MV-4-11 (cell line): ENCODE measurements at regions not wholly inside any gene's neighbourhood (a gene's known extent, or its start where the extent isn't known, plus 50 kb on each side); places are given as distances from the start of the nearest gene placed in this dataset.

Experiments used
- DNase-seq: peaks from one replicate; lab custom pipeline; 2025; lab: John Stamatoyannopoulos, UW

DNA sequence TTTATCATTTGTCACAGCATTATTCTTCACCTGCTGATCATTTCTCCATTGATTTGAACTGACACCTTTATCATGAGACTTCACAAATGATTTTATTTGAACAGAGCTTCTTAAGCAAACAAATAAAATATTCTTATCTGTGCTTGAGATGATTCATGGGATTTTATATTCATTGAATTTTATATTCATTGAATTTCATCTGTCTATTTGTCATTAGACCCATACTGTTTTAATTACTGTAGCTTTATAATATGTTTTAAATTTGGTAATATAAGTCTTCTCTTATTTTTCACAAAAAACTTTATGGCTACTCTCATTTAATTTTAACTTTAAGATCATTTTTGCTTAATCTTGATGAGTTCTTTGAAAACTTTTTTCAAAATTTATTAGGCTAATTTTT is 777.4 kb upstream of the TBX3 start:
- no peak for DNase-seq

DNA sequence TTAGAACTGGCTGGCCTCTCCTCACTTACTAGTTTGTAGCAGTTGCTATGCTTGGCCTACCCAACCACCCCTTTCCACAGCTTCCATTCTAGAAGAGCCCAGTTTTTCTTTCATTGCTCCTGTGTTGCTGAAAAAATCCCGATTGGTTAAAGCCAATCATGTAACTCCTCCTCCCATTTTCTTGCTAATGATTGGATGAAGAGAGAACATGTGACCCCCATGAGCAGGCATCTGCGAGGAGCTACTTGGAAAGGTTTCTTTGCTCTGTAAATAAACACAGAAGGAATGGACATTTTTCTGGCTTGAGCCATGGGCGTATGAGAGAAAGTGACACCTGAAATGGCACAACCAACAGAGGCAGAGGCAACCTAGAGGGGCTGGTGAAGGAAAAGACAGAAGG is 773.8 kb upstream of the TBX3 start:
- DNase-seq, result no peak

DNA sequence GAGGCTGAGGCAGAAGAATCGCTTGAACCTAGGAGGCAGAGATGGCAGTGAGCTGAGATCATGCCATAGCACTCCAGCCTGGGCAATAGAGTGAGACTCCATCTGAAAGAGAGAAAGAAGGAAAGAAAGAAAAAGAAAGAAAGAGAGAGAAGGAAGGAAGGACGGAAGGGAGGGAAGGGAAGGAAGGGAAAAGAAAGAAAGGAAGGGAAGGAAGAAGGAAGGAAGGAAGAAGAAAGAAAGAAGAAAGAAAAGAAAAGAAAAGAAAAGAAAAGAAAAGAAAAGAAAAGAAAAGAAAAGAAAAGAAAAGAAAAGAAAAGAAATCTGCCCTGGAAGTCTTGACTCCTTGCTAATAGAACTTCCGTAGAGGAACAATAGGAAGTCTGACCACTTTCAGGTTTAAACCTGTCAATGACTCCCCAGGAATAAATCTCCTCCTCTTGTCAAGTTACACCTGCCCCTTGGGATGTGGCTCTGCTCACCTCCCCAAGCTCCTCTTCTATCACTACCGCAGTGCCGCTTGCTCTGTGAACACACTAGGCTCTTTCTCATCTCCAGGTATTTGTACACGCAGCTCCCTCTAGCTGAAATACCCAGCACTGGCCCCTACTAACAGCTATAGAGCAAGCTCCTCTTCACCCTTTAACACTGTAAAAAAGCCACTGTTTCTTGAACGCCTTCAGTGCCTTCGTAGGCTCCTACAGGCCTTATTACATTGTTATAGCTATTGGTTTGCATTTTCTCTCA is 773.1 kb upstream of the TBX3 start:
- no peak for DNase-seq

DNA sequence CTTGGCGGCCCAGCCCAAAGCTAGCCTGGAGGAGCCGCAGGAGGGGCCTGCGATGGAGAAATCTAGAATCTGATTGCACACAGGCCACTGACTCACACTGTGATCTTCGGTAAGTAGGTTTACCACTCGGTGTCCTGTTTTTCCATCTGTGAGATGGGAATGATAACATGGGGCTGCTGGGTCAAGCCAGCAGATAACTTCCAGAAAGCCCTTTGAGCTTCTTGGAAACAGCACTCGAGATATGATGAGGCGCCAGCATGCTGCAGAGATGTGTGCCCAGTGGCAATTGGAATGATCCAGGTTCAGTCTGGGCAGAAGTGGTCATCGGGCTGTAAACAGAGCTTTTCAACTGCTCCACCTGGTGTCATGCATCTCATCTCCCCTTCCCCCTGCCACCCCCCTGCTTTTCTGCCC is 771.3 kb upstream of the TBX3 start:
- no peak for DNase-seq

DNA sequence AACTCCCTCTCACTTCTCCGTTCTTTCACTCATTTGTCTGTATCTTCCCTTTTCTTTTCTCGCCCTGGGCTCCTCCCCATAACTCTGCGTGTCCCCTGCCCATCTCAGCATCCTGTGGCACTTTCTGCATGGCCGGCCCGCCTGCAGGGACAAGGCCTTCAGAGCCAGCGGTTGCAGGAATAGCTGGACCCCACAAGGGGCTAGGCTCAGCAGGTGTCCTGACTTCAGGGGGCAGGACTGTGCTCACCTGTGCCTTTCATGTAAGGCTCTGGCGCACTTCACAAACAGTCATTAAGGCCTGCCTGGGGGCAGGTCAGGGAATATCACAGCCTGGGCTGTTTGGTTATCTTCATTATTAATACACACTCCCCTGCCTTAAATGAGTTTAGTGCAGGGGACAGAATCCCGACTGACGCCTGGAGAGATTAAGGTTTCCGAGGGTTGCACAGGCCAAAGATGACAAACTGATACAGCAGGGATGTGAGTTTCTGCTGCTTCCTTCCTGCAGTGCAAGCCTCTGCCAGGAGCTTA is 768.8 kb upstream of the TBX3 start:
- no peak for DNase-seq

DNA sequence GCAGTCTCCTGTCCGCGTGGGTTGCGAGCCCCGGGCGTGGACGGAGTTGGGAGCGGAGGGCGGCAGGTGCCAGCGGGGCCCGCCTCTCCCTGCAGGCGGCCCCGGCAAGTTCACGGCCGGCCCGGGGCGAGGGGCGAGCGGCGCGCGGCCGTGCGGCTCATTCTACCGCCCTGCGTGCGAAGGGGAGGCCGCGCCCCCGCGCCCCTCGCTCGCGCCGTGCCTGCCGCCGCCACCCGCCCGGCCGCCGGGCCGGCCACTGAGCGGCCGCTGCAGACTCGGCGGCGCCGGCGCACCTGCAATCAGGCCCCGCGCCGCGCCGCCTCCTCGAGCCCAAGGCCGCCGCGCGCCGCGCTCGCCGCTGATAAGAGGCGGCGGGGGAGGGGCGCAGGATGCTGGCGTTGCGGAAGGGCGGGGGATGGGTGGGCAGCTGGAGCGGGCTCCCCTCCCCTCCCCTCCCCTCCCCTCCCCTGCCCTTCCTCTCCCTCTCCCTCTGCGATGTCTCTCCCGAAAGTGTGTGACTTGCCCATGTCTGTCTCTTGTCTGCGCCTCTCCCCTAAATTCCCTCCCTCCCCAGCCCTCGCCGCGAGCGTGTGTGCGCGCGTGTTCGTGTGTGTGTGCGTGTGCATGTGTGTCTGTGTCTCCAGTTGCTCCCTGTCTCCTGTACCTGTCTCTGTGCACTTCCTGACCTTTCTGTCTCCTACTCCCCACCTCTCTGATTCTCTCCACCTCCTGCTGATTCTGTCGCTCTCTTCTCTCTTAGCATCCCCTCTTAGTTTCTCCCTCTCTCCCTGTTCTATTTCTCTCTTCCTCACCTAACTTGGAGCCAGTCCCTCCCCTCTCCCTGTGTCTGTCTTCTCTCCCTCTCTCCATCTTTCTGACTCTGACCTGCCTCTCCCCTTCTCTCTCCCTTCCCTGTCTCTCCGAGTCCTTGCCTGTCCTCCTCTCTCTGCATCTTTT is 768.1 kb upstream of the TBX3 start:
- no peak for DNase-seq

DNA sequence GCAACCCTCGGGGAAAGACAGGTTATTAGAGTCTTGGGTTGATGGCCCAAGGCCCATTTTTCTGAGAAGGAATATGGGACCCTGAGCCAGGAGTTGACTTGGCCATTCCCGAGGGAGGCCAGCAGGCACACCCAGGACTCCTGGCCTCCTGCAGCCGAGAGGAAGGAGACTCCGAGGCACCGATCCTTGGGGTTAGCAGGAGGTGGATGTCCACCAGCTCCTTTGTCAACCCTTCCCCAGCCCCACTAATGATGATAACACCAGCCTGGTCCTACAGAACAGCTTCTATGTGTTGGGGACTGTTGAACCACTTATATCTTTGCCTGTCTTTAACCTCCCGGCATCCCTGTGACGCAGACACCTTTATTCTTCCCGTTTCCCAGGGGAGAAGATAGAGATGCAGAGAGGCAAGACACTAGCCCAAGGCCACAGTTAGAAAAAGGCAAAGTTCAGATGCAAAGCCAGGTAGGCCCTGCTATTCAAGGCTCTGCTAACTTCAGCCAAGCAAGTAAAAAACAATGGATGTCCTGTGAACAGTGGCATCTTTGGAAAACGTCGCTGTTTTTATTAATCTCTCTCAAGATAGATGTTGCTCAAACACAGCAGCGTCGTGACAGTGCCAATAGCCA is 767.3 kb upstream of the TBX3 start:
- no peak for DNase-seq

DNA sequence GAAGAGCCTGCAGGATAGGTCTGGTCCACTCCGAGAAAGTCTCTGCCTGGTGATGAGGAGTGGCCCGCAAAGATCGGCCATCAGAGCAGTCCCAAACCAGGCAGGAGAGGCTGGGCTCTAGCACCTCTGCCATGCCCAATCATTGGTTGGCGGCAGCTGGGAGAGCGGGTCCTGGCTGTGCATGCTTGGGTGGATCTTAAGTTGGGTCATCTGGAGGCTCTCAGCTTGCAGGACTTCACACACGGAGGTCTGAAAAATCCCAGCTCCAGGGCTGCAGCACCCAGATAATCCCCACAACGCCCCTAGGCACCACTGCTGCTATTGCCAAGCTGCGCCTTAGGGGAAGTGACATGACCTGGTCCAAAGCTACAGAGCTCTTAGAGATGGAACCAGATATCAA is 766.7 kb upstream of the TBX3 start:
- DNase-seq, result no peak

DNA sequence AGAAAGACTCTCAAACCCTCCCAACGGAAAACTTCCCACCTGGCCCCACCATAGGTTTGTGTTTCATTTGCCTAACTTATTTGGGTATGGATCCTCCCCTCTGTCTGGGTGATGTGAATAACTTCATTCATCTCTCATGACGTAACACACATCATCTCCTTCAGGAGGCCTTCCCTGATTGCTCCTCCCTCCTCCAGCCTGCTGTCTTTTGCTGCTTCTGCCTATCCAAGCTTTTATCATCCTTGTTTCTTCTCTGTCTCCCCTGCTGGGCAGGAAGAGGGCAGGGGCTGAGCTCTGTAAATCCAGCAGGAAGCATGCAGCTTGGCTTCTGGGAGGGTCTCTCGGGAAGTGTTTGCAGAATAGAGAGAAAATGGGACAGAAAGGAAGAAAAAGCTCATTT is 766.0 kb upstream of the TBX3 start:
- DNase-seq, result no peak

DNA sequence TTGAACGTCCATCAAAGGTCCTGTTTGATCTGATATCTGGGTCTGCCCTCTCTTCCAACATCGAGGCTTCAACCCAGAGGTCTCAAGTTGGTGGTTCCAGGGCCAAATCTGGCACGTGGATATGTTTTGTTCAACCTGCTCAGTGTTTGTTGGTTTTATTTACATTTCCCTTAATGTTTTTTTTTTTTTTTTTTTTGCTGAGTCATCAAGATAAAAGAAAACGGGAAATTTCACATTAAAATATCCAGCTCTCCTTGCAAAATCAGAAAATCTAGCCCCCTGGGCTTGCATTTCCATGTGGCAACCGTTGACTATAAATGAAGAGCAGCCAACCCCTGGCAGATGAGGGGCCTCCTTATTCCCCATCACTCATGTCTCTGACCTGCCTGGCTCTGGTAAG is 765.6 kb upstream of the TBX3 start:
- DNase-seq, result no peak

DNA sequence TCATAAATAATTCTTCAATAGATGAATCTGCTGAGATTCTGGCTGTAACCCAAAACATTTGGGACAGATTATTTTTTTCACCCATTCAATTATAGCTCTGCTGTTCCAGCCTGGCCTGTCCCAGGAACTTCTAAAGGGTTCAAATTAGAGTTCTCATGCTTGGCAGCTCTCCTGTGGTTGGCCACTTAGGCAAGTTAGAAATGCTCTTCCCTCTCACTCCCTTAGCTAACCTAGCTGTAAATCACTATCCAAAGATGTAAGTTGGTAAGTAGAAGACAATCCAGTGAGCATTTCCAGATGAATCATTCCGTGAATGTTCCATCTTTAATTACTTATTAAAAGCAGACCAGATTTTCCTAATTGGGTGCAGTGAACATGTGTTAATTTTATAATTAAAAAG is 760.4 kb upstream of the TBX3 start:
- DNase-seq, result no peak

DNA sequence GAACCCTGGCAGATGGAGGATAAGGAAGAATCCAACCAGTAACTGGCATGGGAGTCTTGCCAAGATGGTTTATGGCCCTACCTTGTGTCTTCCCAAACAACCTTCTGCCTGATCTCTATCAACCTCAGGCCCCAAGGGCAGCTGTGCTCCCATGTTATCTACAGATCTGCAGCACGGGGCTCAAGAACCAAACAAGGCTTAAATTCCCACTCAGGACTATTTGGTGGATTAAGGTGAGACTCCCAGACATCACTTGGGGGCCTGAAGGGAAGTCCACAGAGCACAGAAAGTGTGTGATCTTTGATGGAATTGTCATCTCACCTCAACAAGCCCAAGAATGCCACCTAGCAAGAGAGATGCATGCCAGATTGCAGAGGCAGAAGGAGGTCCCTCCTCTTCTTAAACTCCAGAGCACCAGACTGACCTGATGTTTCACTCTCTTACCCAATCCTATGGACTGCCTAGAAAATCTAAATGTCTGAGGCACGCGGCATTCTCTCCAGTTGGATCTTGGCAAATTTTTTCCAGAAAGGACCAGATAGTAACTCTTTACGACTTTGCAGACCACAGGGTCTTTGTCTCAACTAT is 759.5 kb upstream of the TBX3 start:
- DNase-seq, result no peak

DNA sequence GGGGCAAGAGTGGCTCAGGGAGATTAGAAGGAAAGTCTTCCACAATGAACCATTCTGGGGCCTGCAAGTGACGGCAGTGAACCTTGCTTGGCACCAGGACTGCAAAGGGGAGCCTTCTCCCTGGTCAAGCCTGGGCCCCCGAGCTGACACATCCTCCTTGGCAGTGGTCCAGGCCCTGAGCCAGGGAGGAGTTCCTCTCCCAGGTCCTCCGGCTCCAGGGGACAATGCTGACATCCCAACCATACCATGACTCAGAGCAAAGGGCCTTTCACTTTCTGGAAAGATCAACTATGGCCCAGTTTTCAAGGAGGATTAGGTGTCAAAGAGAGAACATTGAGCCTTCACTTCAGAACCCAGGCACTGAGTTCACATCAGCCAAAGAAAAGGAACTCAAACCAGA is 756.5 kb upstream of the TBX3 start:
- peak; percentile 13 for DNase-seq

DNA sequence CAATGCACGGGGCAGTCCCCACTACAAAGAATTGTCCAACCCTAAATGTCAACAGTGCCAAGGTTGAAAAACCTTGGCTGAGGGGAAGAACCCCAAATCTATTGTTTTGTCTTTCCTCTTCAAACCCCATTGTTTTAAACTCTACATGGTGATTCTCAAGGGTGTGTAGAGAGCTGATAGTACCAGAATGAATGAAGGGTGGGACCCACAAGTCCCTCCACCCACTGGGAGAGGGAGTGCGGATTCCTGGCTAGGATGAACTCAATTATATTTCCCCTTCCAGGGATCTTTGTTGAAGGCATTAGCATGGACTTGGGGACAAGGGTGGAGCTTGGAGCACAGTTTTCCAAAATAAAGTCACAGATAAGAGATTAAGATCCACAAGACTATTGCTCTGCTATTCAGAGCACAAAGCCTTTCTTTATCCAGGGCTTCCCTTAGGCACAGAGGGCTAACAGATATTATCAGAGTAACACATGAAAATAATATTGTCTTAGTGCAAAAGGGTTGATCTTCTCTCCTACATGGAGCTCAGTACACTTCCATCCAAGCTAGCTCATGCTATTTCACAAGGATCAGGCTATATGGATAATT is 755.1 kb upstream of the TBX3 start:
- DNase-seq, result no peak

DNA sequence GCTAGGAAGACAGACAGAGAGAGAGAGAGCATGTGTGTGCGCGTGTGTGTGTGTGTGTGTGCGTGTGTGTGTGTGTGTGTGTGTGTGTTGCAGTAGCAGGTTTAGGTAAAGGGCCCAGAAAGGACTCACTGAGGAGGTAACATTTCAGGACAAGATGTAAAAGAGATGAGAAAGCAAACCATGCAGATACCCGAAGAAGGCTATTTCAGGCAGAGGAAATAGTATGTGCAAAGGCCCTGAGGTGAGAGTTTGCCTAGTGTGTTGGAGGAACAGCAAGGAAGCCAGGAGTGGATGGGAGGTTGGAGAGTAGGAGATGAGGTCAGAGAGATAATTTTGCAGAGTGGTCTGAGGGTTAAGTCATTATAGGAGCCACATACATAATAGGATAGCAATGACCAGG is 754.3 kb upstream of the TBX3 start:
- DNase-seq, result no peak

DNA sequence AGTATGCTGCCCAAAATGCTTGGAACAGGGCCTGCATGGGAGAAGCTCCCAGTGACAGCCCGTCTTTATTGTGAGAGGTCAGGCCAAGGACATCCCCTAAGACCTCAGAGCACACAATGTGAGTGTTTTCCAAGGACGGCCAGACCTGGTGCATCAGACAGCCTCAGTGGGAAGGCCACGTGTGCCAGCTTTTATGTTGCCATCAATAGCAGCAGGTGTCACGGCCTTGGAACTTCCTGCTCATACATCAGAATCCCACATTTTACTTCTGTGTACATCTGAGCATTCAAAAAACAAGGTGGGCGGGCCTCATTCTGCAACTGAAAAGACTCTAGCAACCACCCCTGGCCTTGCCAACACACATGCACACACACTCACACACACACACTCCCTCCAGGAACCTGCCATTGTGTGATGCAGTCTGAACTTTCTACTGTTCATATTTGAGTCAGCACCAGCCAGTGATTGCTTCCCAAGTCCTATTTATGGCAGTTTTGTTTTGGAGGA is 753.1 kb upstream of the TBX3 start:
- DNase-seq, result no peak

DNA sequence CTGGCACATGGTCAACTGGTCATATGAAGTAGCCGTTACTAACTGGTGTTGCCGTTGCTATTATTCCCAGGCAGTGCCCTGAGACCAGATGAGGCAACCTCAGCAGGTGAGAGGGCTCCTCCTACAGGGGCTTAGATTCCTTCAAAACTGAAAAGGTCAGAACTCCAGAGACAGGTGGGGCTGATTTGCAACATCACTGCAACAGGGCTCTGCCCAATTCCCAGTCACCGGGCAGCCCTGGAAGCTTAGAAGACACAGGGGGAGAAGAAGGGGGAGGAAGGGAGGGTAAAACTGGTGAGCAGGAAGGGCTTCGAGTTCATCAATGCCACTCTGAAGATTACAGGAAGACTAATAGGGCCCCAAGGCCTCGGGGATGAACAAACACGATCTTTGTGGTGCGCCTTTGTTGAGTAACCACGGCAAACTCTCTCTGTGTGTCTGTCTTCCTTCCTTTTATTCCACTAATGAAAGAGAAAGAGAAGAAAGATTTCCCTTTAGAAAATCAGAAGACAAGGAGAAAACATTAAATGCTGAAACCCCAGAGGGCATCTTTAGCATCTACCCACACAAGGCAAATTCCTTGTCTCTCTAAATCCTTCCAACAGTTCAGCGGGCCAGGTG is 749.1 kb upstream of the TBX3 start:
- peak; percentile 60 for DNase-seq

DNA sequence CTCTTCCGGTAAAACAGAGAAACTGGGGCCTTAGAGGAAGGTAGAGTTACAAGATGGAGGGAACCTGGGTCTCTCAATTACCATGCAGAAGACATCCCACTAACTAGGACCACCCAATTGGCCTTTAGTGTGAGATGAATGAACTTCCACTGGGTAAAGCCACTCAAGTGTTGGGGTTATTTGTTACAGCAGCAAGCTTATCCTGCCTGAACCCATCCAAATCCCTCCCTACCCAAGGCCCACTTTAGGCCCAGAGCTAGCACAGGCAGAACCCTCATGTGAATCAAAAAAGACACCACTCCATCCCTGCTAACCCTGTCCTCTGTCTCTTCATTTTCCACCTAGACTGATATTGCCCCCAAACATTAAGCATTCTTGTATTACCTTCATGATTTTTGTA is 746.7 kb upstream of the TBX3 start:
- no peak for DNase-seq

DNA sequence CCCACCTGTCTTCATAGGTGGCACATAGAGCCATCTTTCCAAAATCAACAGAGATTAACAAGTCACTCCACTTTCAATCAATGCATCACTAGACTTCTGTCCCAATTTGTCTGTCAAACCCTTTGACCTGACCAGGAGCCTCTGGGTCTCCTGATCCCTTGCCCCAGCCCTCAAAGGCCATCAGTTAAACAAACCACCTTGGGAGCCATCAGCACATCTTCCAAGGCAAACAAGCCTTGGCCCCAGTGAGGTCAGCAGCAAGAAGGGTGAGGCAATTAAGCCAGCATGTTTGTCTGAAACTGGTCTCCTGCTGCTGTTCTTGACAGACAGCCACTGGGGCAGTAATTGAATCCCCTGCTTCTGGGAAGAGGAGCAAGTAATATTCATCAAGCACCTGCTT is 742.8 kb upstream of the TBX3 start:
- no peak for DNase-seq

DNA sequence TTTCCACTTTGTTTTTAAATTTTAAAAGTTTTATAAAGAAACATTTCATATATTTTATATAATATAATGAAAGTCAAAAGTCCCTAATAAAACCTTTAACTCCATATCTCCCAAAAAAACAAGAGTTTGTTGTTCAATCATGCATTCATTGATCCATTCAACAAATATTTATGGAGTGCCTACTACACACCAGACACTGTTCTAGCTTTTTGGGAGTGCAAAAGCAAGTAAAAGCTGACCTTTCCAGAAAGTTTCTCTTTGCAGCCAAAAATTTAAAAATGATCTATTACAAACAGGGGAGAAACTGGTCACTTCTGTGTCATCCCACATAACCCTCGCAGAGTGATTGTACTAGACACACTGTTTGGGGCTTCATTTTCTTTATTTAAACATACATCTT is 740.0 kb upstream of the TBX3 start:
- DNase-seq, result no peak

DNA sequence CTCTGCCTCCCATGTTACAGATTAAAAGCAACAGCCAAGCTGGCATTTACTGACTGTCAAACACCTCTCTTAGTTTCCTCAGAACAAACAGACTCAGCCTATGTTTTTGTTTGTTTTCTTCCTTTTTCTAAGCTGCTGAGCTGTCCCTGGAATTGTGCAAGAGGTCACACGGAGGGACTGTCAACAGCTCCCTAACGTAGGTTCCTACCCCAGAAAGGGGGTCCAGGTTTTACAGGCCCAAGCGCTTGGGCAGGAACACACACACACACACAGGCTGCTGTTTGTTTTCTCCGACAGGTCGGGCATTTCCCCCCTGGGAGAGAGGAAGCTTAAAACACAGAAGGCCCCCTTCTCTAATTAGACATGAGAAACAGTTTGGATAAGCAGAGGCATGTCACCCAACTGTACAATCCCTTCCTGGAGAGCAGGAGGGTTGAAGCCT is 739.6 kb upstream of the TBX3 start:
- peak; percentile 3 for DNase-seq
